NB4 (cell line): ENCODE measurements at regions not wholly inside any gene's neighbourhood (a gene's known extent, or its start where the extent isn't known, plus 50 kb on each side); places are given as distances from the start of the nearest gene placed in this dataset.

ENCODE experiments used
- CTCF ChIP-seq: IDR thresholded peaks from one replicate; pipeline ENCODE4 v1.5.1; 2012; ENCODE audit warnings: low read depth, low read length
- MAX ChIP-seq: IDR thresholded peaks from 2 replicates; pipeline ENCODE4 v1.6.1; 2011; ENCODE audit warnings: low read depth, low read length
- MYC ChIP-seq: IDR thresholded peaks from 2 replicates; pipeline ENCODE4 v1.6.1; 2011; ENCODE audit warnings: low read depth, low read length
- POLR2A ChIP-seq: IDR thresholded peaks from 2 replicates; pipeline ENCODE4 v1.6.1; 2011; ENCODE audit warnings: mild to moderate bottlenecking; ENCODE audit not compliant: insufficient read length; ENCODE audit errors: extremely low read depth

- TF ChIP-seq CTCF (no peak), MAX (no peak), POLR2A (no peak), MYC (no peak)
These were observed 499.6 kb upstream of the JARID2 start for GRCh38 chr6:14746139-14746837.
